HEK293 (cell line): ENCODE measurements at regions not wholly inside any gene's neighbourhood (a gene's known extent, or its start where the extent isn't known, plus 50 kb on each side); places are given as distances from the start of the nearest gene placed in this dataset.

Experiments used
- ATF2 ChIP-seq: fragments of 450-650 bp; formaldehyde crosslinking; IDR thresholded peaks from 2 replicates; pipeline ENCODE4 v1.5.1; 2016; ENCODE audit warnings: missing biosample characterization, missing genetic modification characterization, low read depth
- CTCF ChIP-seq: fragments of 450-650 bp; formaldehyde crosslinking; IDR thresholded peaks from 2 replicates; pipeline ENCODE4 v1.5.1; 2016; ENCODE audit warnings: missing biosample characterization, missing genetic modification characterization
- HOXA7 ChIP-seq: sonication (generic); formaldehyde crosslinking; IDR thresholded peaks from 2 replicates; pipeline ENCODE4 v1.8.1; 2022; ENCODE audit warnings: missing genetic modification reagents, borderline replicate concordance
- REST ChIP-seq: fragments of 450-650 bp; formaldehyde crosslinking; IDR thresholded peaks from 2 replicates; pipeline ENCODE4 v1.5.1; 2016; ENCODE audit warnings: missing biosample characterization, missing genetic modification characterization
- TRIM28 ChIP-seq: IDR thresholded peaks from 2 replicates; pipeline ENCODE4 v1.6.1; 2011; ENCODE audit warnings: low read length, control low read depth, borderline replicate concordance
- WT1 ChIP-seq: fragments of 450-650 bp; formaldehyde crosslinking; IDR thresholded peaks from 2 replicates; pipeline ENCODE4 v1.5.1; 2016; ENCODE audit warnings: missing biosample characterization, missing genetic modification characterization
- ZNF416 ChIP-seq: fragments of 450-650 bp; formaldehyde crosslinking; IDR thresholded peaks from 2 replicates; pipeline ENCODE4 v1.5.1; 2016; ENCODE audit warnings: missing biosample characterization, missing genetic modification characterization
- ZNF423 ChIP-seq: fragments of 450-650 bp; formaldehyde crosslinking; IDR thresholded peaks from 2 replicates; pipeline ENCODE4 v1.5.1; 2016; ENCODE audit warnings: missing biosample characterization, missing genetic modification characterization
- ZNF530 ChIP-seq: fragments of 450-650 bp; formaldehyde crosslinking; IDR thresholded peaks from 2 replicates; pipeline ENCODE4 v1.5.1; 2016; ENCODE audit warnings: low read depth, missing biosample characterization, missing genetic modification characterization

GRCh38 chr18:42163321-42163720 is 208.3 kb downstream of the PIK3C3 start:
- no peak for TF ChIP-seq CTCF (tag by site-specific recombination)
- no peak for TF ChIP-seq ZNF416 (tag by site-specific recombination)
- no peak for TF ChIP-seq REST
- TF ChIP-seq ATF2 (tag by site-specific recombination), result no peak
- no peak for TF ChIP-seq ZNF423 (tag by site-specific recombination)
- no peak for TF ChIP-seq WT1
- TF ChIP-seq HOXA7 (CRISPR knock-in tag), result no peak
- TF ChIP-seq TRIM28, result no peak
- no peak for TF ChIP-seq ZNF530
